LHCN-M2 (cell line): ENCODE measurements at regions not wholly inside any gene's neighbourhood (a gene's known extent, or its start where the extent isn't known, plus 50 kb on each side); places are given as distances from the start of the nearest gene placed in this dataset.
A peak's percentile ranks its signal among the peaks of the same experiment; 100 is the strongest.
"Not testable (repeated sequence)": the region's sequence is repeated elsewhere in the genome, so short reads cannot be mapped to it uniquely, and the experiment has no call there.

Experiments used
- DNase-seq: peaks from one replicate; pipeline ENCODE4 v3.0.0-alpha.2; 2012; ENCODE audit warnings: low read depth

DNA sequence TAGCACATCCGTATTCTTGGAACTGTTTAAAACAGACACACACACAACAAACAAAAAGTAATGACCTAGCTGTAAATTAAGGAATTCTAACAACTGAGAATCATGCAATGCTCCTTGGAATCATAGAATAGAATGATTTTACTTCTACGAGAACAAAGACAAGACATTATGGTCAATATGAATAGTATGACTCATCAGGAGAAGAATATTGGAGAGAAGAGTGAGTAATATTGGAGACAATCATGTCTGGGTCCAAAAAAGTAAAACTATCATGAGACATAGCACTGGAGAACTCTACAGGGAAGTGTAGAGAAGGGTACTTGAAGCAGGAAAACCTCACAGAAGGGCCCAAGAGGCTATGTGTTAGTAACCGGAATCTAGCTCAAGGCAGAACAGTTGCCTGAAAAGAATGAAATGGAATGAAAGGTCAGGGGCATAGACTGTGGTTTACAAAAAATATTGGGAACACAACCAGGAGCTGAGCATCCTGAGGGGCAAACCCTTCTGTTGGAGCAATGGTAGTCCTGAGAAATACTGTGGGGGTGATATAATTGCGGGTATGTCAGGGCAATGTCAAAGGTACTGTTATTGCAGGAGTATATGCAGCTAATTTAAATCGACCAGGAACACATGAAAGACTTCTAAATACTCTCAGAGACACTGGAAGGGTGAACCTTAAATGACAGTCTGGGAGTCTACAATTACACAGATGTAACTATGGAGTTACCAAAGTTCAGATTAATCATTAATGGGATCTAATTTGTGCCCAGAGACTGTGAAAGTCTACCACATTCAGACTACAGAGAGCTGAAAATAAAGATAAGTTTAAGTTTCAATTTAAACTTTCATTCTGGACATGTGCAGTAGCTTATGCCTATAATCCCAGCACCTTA is 201.2 kb downstream of the BCHE start:
- no peak for DNase-seq

DNA sequence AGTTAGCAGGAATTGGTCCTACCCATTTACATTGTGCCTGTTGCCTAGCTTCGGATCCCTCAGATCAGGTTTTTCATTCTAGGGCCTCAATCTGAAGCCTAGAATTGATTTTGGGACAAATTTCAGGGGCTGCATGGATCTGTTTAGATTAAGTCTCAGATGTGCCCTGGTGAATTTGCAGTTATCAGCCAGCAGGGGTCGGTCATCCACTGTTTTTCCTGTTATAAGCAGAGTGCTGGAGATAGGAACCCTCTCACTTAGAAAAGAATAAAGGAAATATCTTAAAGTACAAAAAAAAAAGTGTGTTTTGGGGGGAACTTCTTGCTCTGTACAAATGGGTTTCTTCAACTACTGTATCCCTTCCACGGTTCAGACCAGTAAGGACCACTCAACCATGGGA is 212.5 kb downstream of the BCHE start:
- peak; percentile 14 for DNase-seq

DNA sequence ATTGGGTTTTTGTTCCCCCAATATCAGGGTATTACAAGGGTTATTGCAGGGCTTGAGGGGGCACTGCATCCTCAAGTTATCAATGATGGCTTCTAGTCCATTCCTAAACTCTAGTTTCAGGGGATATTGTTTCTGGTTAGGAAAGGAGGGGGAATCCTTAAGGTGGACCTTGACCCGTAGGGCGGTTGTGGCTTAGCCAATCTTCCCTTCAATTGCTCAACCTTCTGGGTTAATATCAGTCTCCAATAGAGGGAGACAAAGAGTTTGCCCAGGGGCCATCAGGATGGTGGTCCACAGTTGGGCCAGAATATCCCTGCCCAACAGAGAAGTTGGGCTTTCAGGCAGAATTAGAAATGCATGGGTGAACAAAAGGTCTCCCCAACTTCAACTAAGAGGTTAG is 214.9 kb downstream of the BCHE start:
- DNase-seq: no peak

DNA sequence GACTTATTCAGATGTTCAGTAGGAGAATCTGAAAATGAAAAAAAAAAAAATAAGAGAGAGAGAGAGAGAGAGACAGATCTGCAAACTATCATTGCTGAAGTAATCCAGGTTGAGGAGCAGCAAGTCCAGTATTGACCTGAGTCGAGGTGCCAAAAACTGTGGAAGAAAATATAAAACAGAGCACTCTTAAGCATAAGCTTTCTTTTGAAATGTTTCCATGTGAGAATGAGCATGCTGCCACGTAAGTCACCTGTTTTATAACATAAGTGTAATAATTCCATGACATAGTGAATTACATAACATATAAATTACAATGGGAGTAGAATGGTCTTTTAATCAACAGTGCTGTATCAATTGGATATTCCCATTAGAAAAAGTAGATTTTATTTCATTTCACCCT is 218.2 kb downstream of the BCHE start:
- DNase-seq: no peak

DNA sequence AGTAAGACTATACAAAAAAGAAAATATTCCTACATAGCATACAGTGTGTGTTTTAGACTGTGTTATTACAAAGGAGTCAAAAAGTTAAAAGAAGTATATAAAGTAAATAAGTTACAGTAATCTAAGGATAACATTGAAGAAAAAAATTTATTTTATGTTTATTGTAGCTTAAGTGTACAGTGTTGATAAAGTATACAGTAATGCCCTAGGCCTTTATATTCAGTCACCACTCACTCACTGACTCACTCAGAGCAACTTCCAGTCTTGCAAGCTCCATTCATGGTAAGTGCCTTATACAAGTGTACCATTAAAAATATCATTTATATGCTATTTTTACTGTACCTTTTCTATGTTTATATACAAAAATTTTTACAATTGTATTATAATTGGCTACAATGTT is 220.1 kb downstream of the BCHE start:
- DNase-seq: no peak

DNA sequence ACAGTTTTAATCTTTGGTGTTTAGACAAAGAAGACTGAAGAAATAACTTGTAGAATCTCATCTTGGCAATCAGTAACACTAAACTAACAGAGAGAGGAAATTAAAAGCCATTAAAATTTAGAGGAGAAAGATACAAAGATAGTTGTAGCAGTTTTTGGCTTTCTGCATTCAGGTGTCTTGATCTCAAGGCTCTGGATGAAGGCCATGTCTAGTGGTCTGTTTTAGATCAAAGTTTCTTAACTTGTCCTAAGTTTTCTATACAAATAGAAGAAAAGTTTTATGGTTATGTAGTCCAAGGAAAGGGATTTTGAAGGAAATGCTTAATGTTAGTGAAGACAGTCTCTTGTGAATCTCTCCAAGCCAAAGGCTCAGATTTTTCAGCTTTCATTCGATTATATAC is 222.9 kb downstream of the BCHE start:
- DNase-seq: no peak

DNA sequence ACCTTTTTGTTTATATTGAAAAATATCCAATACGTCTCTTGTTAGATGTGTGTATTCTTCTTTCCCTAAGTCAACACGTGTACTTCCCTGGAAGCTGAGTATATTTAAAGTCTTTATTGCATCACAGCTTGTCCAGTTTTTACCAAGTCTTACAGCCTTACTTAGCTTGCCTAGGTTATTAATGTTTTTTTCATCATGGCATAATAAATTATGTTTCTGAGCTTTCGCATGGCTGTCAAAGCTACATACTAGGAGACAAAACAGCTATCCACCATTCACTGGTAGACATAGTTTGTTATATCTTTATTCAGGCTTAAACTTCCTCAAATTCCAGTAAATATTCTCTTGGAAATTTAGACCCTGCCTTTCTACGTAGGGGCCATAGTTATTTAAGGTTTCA is 224.2 kb downstream of the BCHE start:
- DNase-seq: no peak

DNA sequence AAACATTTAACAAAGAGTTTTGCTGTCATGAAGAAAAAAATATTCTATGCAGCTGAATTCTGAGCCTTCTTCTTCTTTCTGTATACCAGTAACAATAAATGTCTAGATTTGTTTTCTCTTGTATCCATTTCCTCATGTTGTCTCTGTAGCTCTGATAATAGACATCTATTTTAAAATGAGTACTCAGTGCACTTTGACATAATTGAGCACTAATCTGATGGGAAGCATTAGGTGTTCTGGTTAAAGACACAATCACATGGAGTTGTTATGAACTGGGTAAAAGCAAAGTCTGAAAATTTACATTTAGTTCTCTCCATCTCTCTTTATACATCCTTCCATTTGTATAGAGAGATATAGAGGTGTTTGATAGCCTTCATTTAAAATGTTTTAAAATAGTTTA is 230.0 kb downstream of the BCHE start:
- DNase-seq: no peak

DNA sequence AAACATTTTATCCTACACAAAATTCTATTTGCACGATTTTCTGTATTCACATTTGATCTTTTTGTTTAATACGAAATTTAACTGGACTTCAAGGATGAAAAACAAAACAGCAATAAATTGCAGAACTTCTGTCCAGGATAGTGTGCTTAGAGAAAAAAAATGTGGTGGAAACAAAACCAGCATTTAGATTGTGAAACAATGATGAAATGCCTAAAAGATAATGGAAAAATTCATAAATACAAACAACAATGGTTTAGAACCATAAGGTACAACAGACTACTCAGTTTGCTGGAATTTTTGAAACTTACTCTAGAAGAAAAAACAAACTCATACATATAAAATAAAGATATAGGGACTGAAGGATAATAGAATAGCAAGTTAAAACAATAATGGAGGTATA is 234.0 kb downstream of the BCHE start:
- no peak for DNase-seq

DNA sequence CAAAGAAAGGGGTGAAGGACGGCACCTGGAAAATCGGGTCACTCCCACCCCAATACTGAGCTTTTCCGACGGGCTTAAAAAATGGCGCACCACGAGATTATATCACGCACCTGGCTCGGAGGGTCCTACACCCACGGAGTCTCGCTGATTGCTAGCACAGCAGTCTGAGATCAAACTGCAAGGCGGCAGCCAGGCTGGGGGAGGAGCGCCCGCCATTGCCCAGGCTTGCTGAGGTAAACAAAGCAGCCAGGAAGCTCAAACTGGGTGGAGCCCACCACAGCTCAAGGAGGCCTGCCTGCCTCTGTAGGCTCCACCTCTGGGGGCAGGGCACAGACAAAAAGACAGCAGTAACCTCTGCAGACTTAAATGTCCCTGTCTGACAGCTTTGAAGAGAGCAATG is 264.7 kb downstream of the BCHE start:
- not testable (repeated sequence) for DNase-seq

DNA sequence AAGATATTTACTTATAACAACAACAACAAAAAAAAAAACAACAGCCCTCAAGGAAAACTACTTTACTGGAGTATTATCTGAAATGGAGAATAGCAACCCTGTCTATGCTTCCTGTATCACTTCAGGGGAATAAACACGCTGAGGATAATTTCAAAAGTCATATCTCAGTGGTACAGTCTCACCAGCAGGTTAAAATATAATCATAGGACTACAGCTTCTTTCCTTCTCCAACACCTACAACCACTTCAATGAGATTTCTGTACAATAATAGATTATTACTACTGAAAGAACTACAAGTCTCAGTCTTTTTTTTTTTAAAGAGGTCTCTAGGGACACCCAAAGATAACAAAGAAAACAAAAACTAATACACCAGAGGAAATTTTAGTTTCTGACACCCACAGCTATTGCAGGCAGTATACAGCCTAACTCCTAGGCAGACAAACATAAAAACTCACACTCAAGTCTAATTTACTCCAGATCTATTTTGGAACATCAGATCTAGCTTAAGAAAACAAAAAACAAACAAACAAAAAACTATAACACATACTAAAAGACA is 268.2 kb downstream of the BCHE start:
- no peak for DNase-seq

DNA sequence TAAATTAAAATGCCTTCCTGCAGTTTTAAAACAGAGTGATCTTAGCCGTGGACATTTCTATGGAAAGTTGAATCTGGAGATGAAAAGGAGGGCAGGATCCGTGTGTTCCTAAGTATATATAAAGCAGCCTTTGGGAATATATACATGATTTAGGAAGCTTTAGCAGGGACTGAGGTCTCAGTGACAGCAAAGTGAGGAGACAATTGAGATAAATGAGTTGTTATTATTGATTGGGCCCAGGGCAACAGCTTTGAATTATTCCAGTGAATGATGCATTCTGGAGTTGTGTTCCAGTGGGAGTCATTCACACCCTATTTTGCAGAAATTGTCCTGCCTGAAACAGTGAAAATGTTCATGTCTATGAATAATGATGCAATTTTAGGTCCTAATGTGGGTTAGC is 281.4 kb downstream of the BCHE start:
- DNase-seq: no peak

DNA sequence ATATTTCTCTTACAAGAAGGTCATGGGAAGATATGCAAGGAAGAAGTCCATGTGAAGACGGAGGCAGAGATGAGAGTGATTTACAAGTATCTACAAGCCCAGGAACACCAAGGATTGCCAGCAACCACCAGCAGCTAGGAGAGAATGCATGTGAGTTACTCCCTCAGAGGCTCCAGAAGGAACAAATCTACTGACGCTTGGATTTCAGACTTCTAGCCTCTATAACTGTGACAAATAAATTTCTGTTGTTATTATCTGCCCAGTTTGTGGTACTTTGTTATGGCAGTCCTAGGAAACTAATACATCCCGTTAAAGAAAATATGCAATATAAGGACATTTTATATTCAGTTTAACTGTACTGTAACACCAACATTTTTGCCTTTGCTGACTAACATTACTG is 283.9 kb downstream of the BCHE start:
- DNase-seq: no peak

DNA sequence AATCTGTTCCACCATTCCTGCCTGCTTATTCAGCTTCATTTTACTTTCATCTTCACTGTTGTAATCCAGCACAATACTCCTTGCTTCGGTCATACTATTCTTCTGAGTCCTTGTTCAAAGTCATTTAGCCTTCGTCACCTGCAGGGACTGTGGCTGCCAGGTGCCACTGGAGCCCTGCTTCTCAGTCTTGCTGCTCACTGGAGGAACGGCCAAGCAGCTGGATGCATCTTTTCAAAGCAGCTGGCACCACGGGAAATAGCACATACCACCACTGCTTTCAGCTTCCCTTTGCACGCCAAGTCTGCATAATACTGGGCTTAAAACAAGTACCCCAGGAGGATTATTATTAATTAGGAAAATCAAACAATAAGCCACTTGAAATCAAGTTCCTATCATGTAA is 287.6 kb downstream of the BCHE start:
- no peak for DNase-seq

DNA sequence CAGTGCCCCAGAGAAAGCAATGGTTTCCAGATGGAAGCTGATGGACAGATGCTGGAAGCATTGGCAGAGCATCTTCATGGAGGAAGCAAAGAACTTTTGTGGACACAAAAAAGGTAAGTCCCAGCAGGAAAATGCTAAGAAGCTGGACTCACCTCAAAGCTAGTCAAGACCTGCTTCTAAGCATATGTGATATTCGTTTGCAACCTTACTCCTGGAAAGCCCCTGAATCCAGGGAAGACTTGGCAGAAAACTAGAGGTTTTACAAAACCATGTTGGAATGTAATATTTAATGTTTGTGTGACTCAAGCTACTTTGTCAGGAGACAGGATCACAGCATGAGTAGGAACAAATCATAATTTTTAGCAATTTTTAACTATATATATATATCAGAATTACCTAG is 288.2 kb downstream of the BCHE start:
- DNase-seq: no peak

DNA sequence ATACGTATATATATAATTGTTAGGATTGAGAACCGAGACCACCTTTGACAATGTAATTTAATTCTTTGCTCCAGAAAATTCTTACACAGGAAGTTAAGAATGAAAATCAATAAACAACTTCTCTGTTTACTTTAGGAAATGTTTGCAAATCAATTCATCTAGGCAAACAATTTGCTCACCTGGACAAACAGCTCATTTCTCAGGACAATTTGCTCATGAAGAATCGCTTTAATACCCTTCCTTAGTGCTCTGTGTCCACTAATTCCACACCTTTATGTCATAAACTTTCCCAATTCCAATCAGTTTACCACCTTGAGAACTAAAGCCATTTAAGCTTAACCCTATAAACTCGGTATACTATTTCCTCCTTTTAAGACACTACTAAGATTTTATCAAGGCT is 292.2 kb downstream of the BCHE start:
- no peak for DNase-seq

DNA sequence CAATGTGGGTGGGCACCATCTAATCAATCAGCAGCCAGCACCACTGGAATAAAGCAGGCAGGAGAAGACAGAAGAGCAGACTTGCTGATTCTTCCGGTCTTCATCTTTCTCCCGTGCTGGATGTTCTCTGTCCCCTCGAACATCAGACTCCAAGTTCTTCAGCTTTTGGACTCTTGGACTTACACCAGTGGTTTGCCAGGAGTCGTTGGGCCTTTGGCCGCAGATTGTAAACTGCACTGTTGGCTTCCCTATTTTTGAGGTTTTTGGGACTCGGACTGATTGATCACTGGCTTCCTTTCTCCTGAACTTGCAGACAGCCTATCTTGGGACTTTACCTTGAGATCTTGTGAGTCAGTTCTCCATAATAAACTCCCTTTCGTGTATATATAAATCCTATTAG is 292.8 kb downstream of the BCHE start:
- no peak for DNase-seq

DNA sequence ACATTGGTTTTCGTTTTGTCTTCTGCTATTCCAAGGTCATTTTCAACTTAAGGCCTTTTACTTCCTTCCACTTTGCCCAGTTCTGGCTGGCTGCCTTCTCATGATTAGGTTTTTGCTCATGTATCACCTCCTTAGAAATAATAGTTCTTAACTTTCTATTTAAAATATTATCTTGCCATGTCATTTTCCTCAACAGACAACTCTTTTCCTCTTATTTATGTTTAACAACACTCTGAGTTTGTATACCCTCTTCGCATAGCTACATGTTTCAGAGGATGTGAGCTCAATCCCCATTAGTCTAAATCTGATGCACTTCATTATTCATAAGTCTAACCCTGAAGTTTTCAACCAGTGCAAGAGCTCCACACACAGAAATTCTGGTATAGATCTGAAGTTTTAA is 299.1 kb downstream of the BCHE start:
- DNase-seq: no peak

DNA sequence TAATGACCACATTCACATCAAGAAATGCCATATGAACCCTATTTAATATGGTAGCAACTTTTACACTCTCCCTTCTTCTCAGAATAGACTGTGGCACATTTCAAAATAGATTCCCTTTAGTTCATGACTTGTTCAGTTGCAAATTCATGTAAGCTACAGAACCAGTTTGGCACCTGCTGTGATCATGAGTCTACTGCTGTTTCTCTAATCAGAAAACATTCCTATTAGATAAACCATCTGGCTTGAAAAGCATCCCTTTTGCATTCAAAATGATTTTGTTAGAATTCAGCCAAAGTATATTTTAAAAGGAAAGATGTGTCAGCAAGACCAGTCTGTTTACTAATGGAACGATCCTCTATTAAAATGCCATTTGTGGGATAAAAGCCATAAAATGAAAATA is 304.4 kb downstream of the BCHE start:
- DNase-seq: no peak

DNA sequence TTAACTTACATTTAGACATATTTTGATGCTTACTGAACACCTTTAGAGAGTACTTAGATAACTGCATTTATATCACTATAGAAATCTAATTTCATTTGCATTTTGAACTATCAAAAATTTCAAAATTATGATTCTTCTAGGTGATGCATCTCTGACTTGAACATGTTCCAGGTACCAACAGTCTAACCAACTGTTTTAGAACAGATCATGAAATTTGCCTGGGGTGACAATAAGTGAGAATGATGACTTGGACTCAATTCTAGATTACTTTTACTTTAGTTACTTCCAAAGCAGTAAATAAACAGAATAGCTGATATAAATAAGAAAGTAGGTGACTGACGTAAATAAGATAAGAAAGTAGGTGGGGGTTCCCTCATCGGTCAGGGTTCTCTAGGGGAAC is 307.8 kb downstream of the BCHE start:
- DNase-seq: no peak

DNA sequence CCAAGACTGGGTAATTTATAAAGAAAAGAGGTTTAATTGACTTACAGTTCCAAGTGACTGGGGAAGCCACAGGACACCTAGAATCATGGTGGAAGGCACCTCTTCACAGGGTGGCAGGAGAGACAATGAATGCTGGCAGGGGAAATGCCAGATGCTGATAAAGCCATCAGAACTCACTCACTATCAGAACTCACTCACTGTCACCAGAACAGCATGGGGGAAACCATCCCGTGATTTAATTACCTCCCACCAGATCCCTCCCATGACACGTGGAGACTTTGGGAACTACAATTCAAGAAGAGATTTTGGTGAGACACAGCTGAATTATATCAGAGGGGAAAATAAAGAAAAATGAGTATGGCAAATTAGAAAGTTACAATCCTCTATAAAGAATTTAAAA is 310.9 kb downstream of the BCHE start:
- DNase-seq: no peak

DNA sequence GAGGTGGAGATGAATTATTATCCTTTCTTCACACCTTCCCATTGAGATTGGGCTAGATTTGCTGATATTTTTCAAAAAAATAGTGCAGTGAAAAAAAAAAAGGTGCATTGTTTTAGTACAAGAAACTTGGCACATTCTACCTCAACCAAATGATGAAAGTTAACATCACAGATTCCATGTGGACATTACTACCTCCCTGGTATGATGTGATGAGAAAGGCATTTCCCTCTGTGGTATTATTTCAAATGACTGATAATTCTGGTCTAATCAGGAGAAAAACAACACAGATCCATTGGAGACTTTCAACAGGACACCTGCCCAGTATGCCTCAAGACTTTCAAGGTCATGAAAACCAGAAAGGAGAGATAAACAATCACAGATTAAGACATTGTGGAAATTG is 313.4 kb downstream of the BCHE start:
- no peak for DNase-seq

DNA sequence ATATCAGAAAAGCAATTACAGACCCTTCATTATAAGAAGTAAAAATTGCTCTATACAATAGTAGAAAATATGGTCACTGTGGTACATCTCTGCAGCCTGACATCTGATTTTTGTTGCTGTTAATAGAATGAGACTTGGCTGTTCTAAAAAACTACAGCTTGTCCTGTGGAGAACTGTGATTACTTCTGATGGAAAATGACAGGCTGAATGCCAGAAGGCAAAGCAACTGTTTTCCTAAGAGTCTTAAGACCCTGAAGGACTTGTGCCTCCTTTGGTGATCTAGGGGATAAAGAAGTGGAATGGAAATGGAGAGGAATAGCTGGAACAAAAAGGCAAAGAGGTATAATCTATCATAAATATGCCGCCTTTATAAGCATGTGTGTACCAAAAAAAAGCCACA is 314.8 kb downstream of the BCHE start:
- DNase-seq: no peak
